ENCODE measurements at regions not wholly inside any gene's neighbourhood (a gene's known extent, or its start where the extent isn't known, plus 50 kb on each side); places are given as distances from the start of the nearest gene placed in this dataset.

DNA sequence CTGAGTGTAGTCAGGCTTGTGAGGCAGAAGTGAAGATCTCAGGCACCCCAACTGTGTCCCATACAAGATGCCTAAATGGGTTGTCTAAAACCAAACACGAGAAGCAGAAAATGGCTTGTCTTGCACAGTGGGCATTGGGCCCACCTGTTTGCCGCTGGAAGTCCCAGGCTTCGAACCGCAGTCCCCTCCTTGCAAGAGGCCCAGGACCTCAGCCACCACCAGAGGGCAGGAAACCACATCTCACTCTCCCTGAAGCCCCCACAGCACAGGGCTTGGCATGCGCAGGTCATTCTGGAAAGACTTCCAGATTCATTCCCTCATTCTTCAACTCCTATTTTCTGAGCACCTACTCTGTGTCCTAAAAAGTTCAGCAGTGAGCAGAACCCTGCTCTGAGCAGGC is 973.7 kb downstream of the UQCRFS1 start:
- Histone ChIP-seq H3K9me3 (ENCODE audit: insufficient read depth, low read depth) (no peaks in the 10 kb centered on the region), H3K9me2 (ENCODE audit: insufficient read depth) (no peaks in the 10 kb centered on the region), H3K36me3 (ENCODE audit: low read depth) (no peaks in the 10 kb centered on the region), H3F3A (ENCODE audit: insufficient read depth, low read depth) (no peaks in the 10 kb centered on the region), H3K79me2 (ENCODE audit: low read depth) (no peaks in the 10 kb centered on the region), H3K27me3 (ENCODE audit: insufficient read depth, low read depth) (peaks cover 7% of the 10 kb centered on the region), H3K4me2 (no peak overlapping the region), H4K20me1 (ENCODE audit: insufficient read depth) (no peaks in the 10 kb centered on the region), H3K4me3 (no peak overlapping the region), H2AFZ (no peak overlapping the region), H3K4me1 (replicated peaks; ENCODE audit: insufficient read depth) (no peaks in the 10 kb centered on the region), H3K27ac (no peak overlapping the region)
- BruUV-seq (replicated peaks): no TSS peak
- ChIA-PET POLR2A (ENCODE audit: unreplicated experiment) (no interaction called here), CTCF (no interaction called here)
- no peak for TF ChIP-seq EZH2 (IDR thresholded peaks at IDR 0.05; ENCODE audit: low read depth)
- TF ChIP-seq, protein P1, sequence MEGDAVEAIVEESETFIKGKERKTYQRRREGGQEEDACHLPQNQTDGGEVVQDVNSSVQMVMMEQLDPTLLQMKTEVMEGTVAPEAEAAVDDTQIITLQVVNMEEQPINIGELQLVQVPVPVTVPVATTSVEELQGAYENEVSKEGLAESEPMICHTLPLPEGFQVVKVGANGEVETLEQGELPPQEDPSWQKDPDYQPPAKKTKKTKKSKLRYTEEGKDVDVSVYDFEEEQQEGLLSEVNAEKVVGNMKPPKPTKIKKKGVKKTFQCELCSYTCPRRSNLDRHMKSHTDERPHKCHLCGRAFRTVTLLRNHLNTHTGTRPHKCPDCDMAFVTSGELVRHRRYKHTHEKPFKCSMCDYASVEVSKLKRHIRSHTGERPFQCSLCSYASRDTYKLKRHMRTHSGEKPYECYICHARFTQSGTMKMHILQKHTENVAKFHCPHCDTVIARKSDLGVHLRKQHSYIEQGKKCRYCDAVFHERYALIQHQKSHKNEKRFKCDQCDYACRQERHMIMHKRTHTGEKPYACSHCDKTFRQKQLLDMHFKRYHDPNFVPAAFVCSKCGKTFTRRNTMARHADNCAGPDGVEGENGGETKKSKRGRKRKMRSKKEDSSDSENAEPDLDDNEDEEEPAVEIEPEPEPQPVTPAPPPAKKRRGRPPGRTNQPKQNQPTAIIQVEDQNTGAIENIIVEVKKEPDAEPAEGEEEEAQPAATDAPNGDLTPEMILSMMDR (conservative IDR thresholded peaks at IDR 0.05): no peak
- intact Hi-C loops (cut with micrococcal nuclease; ENCODE audit: unreplicated experiment): no loop called here
- DNase-seq: no peak

DNA sequence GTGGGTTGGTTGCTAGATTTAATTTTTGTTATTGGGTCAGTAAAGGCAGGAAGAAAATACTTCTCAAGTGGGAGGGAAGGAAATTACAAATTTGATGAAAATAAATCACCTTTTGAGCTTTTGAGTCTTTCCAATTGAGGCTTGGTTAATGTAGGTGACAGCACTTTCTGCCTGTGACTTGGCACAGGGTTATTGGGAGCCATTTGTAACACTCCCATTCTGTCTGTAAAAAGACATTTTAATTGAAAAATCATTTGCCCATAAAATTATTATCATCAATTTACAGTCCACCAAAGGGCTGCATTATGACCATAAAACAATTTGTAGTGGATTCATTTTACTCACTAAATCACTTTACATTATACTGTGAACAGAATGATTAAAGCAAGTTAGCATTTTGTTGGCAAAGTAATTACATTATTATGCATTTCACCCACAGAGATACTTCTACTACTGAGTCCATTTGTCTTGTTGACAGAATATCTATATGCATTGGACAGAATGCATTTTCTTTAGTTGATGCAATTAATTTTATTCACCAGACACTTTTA is 974.6 kb downstream of the UQCRFS1 start:
- Histone ChIP-seq H3K4me3 (no peak overlapping the region), H3K36me3 (ENCODE audit: low read depth) (no peaks in the 10 kb centered on the region), H3F3A (ENCODE audit: insufficient read depth, low read depth) (no peaks in the 10 kb centered on the region), H3K27ac (no peak overlapping the region), H4K20me1 (ENCODE audit: insufficient read depth) (no peaks in the 10 kb centered on the region), H3K27me3 (ENCODE audit: insufficient read depth, low read depth) (peaks cover 13% of the 10 kb centered on the region), H2AFZ (no peak overlapping the region), H3K9me2 (ENCODE audit: insufficient read depth) (no peaks in the 10 kb centered on the region), H3K4me1 (replicated peaks; ENCODE audit: insufficient read depth) (no peaks in the 10 kb centered on the region), H3K9me3 (ENCODE audit: insufficient read depth, low read depth) (no peaks in the 10 kb centered on the region), H3K79me2 (ENCODE audit: low read depth) (no peaks in the 10 kb centered on the region), H3K4me2 (no peak overlapping the region)
- no TSS peak for BruUV-seq (replicated peaks)
- DNase-seq: no peak
- intact Hi-C loops (cut with micrococcal nuclease; ENCODE audit: unreplicated experiment): no loop called here
- CTCF ChIA-PET: no interaction called here
- no peak for TF ChIP-seq EZH2 (IDR thresholded peaks at IDR 0.05; ENCODE audit: low read depth)
- TF ChIP-seq, protein P1 (conservative IDR thresholded peaks at IDR 0.05): no peak
- POLR2A ChIA-PET (ENCODE audit: unreplicated experiment): no interaction called here

DNA sequence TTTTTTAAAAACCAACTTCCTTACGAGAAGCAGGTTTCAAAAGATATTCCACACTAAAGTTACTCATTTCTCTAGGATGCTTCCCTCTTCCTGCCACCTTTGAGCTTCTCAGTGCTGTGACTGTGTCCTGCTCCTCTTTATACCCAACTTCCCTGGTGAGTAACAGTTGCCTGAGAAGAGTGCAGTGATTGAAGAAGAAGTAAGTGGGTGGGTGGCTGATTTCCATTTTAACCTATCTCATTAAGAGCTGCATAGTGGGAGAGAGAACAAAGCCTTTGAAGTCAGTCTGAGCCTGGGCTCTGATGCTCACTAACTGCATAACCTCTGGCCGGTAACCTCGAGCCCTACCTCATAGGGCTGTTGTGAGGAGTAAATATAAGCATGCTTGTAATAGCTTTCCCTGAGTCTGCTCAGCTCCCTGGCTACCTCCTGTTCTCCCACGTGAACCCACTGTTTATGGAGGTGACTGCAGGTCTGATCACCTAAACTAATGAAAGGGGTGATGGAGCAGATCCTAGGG is 977.3 kb downstream of the UQCRFS1 start:
- Histone ChIP-seq H3K4me1 (replicated peaks; ENCODE audit: insufficient read depth) (no peaks in the 10 kb centered on the region), H3K9me3 (ENCODE audit: insufficient read depth, low read depth) (no peaks in the 10 kb centered on the region), H3K4me2 (no peak overlapping the region), H3F3A (ENCODE audit: insufficient read depth, low read depth) (no peaks in the 10 kb centered on the region), H3K9me2 (ENCODE audit: insufficient read depth) (no peaks in the 10 kb centered on the region), H3K4me3 (no peak overlapping the region), H3K27me3 (ENCODE audit: insufficient read depth, low read depth) (peaks cover 22% of the 10 kb centered on the region), H2AFZ (no peak overlapping the region), H4K20me1 (ENCODE audit: insufficient read depth) (no peaks in the 10 kb centered on the region), H3K79me2 (ENCODE audit: low read depth) (no peaks in the 10 kb centered on the region), H3K36me3 (ENCODE audit: low read depth) (no peaks in the 10 kb centered on the region), H3K27ac (no peak overlapping the region)
- no TSS peak for BruUV-seq (replicated peaks)
- no peak for DNase-seq
- ChIA-PET POLR2A (ENCODE audit: unreplicated experiment) (no interaction called here), CTCF (no interaction called here)
- intact Hi-C loops (cut with micrococcal nuclease; ENCODE audit: unreplicated experiment): no loop called here
- no peak for TF ChIP-seq EZH2 (IDR thresholded peaks at IDR 0.05; ENCODE audit: low read depth)
- TF ChIP-seq, protein P1 (conservative IDR thresholded peaks at IDR 0.05): no peak

Measured in PC-9 (cell line).